ENCODE measurements at regions not wholly inside any gene's neighbourhood (a gene's known extent, or its start where the extent isn't known, plus 50 kb on each side); places are given as distances from the start of the nearest gene placed in this dataset. TPM values are rescaled to one million over a fixed set of nuclear protein-coding genes. Genes with fewer than 3 reads are reported as not detected.
"Not testable (repeated sequence)": the region's sequence is repeated elsewhere in the genome, so short reads cannot be mapped to it uniquely, and the experiment has no call there.

DNA sequence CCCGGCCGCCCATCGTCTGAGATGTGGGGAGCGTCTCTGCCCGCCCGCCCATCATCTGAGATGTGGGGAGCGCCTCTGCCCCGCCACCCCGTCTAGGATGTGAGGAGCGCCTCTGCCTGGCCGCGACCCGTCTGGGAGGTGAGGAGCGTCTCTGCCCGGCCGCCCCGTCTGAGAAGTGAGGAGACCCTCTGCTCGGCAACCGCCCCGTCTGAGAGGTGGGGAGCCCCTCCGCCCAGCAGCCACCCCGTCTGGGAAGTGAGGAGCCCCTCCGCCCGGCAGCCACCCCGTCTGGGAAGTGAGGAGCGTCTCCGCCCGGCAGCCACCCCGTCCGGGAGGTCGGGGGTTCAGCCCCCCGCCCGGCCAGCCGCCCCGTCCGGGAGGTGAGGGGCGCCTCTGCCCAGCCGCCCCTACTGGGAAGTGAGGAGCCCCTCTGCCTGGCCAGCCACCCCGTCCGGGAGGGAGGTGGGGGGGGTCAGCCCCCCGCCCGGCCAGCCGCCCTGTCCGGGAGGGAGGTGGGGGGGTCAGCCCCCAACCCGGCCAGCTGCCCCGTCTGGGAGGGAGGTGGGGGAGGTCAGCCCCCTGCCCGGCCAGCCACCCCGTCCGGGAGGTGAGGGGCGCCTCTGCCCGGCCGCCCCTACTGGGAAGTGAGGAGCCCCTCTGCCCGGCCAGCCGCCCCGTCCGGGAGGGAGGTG lies 54.9 kb upstream of the CACHD1 start:
- H3K36me3 ChIP-seq (replicated peaks in 1 of 2; ENCODE audit: control insufficient read depth in 2 of 2, insufficient read depth in 2 of 2, low read length in 2 of 2); H3K79me1 ChIP-seq (ENCODE audit: low read depth, low read length); H3K27ac ChIP-seq (replicated peaks; ENCODE audit: low read length); H3K9me3 ChIP-seq (replicated peaks in 1 of 2; ENCODE audit: control insufficient read depth in 2 of 2, insufficient read depth in 1 of 2, low read depth in 1 of 2, low read length in 2 of 2); H2AFZ ChIP-seq (ENCODE audit: low read length); H3K14ac ChIP-seq (ENCODE audit: low read length); H2BK120ac ChIP-seq (ENCODE audit: low read depth, low read length); DNase-seq (ENCODE audit: low spot score); H3K18ac ChIP-seq (ENCODE audit: low read length); H2BK5ac ChIP-seq (ENCODE audit: low read length); H3K4me1 ChIP-seq (ENCODE audit: control insufficient read depth in 2 of 2, insufficient read depth in 1 of 2, low read depth in 1 of 2, low read length in 2 of 2); H4K8ac ChIP-seq (ENCODE audit: low read depth, low read length); H3K4me3 ChIP-seq (ENCODE audit: low read length in 2 of 2); H3K4me2 ChIP-seq (ENCODE audit: insufficient read depth, low read length, poor library complexity, severe bottlenecking); H3K4ac ChIP-seq (ENCODE audit: low read length); H2BK12ac ChIP-seq (ENCODE audit: low read length); H2BK15ac ChIP-seq (ENCODE audit: low read length); H3K23ac ChIP-seq (ENCODE audit: low read depth, low read length, poor library complexity); H2AK5ac ChIP-seq (ENCODE audit: low read depth, low read length); H3K9ac ChIP-seq (ENCODE audit: low read depth, low read length, poor library complexity); H3K27me3 ChIP-seq (ENCODE audit: control insufficient read depth in 3 of 3, insufficient read depth in 3 of 3, low read depth in 1 of 3, low read length in 3 of 3); H4K91ac ChIP-seq (ENCODE audit: low read depth, low read length, poor library complexity): not testable (repeated sequence)
- WGBS, 2 donors (ENCODE audit: extremely low coverage in 2 of 2, insufficient read length in 2 of 2, insufficient replicate concordance in 1 of 2), result no CpG with 5 or more reads among the region's 56 CpGs

DNA sequence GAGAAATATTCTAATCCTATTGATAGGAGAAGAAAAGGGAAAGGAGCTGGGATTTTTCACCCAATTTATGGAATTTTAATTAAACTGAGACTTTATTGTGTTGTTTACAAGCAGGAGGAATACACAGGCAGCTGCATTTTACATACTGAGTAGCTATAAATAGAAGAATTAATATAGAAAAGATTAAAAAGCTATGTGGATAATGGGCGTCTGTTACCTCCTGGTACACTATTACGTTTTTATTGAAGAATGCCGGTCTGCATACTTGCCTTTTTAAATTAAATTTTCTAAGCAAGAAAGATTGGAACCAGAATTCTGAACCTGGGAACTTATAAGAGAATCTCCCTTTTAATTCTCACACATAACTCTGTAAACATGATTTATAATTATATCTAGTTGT lies 52.1 kb upstream of the CACHD1 start:
- Histone ChIP-seq H3K79me1 (ENCODE audit: low read depth, low read length) (no peaks in the 10 kb centered on the region), H3K18ac (ENCODE audit: low read length) (no peak overlapping the region), H3K9me3 (replicated peaks in 1 of 2; ENCODE audit: control insufficient read depth in 2 of 2, insufficient read depth in 1 of 2, low read depth in 1 of 2, low read length in 2 of 2) (peaks cover 0 to 3% of the 10 kb centered on the region in 2 donors), H3K14ac (ENCODE audit: low read length) (no peak overlapping the region), H2BK15ac (ENCODE audit: low read length) (no peak overlapping the region), H2BK12ac (ENCODE audit: low read length) (no peak overlapping the region), H3K4me1 (ENCODE audit: control insufficient read depth in 2 of 2, insufficient read depth in 1 of 2, low read depth in 1 of 2, low read length in 2 of 2) (no peaks in the 10 kb centered on the region), H3K4me3 (ENCODE audit: low read length in 2 of 2) (no peak overlapping the region), H4K8ac (ENCODE audit: low read depth, low read length) (no peak overlapping the region), H3K27ac (replicated peaks; ENCODE audit: low read length) (no peak overlapping the region), H2AFZ (ENCODE audit: low read length) (no peak overlapping the region), H3K9ac (ENCODE audit: low read depth, low read length, poor library complexity) (no peak overlapping the region), H4K91ac (ENCODE audit: low read depth, low read length, poor library complexity) (no peak overlapping the region), H2BK5ac (ENCODE audit: low read length) (no peak overlapping the region), H3K23ac (ENCODE audit: low read depth, low read length, poor library complexity) (no peak overlapping the region), H3K36me3 (replicated peaks in 1 of 2; ENCODE audit: control insufficient read depth in 2 of 2, insufficient read depth in 2 of 2, low read length in 2 of 2) (no peaks in the 10 kb centered on the region), H3K4ac (ENCODE audit: low read length) (no peak overlapping the region), H3K4me2 (ENCODE audit: insufficient read depth, low read length, poor library complexity, severe bottlenecking) (no peak overlapping the region), H2BK120ac (ENCODE audit: low read depth, low read length) (no peak overlapping the region), H2AK5ac (ENCODE audit: low read depth, low read length) (no peak overlapping the region), H3K27me3 (ENCODE audit: control insufficient read depth in 3 of 3, insufficient read depth in 3 of 3, low read depth in 1 of 3, low read length in 3 of 3) (no peaks in the 10 kb centered on the region)
- no peak for DNase-seq (ENCODE audit: low spot score)
- no CpG with 5 or more reads among the region's 3 CpGs for WGBS, 2 donors (ENCODE audit: extremely low coverage in 2 of 2, insufficient read length in 2 of 2, insufficient replicate concordance in 1 of 2)

Small RNAs in the stretch of these regions (small RNA-seq; reads per million reads assigned to genes)
- not detected for gene RNU7-62P (ENCODE audit: insufficient read depth)
